SK-N-SH (cell line): ENCODE measurements at regions not wholly inside any gene's neighbourhood (a gene's known extent, or its start where the extent isn't known, plus 50 kb on each side); places are given as distances from the start of the nearest gene placed in this dataset.

Experiments used
- CTCF ChIA-PET: fragments of 300-600, 350-600 bp; formaldehyde crosslinking; extraction: SDS; loops from one replicate; lab custom pipeline; 2021; lab: Yijun Ruan, JAX
- POLR2A ChIA-PET: fragments of 350-600 bp; sonication (Branson Sonifier 250); formaldehyde crosslinking; extraction: SDS; loops from one replicate; lab custom pipeline; 2020; ENCODE audit warnings: antibody characterized with exemption, inconsistent platforms; lab: Yijun Ruan, JAX
- DNase-seq: peaks from one replicate; pipeline ENCODE4 v3.0.0; 2012
- H2AFZ ChIP-seq: fragments of 200-600 bp; sonication (generic); 2 replicates; pipeline ENCODE4 v1.8.1; 2016; ENCODE audit warnings: antibody characterized with exemption, mild to moderate bottlenecking, low read depth
- H3F3A ChIP-seq: fragments of 200-600 bp; sonication (generic); replicated peaks from 2 replicates; pipeline ENCODE3; 2016; ENCODE audit warnings: antibody characterized with exemption, mild to moderate bottlenecking; ENCODE audit not compliant: insufficient read depth
- H3K27ac ChIP-seq, 2 experiments: fragments of 200-500 bp in 1 of 2; fragments of 200-600 bp in 1 of 2; sonication (Bioruptor generic) in 1 of 2; sonication (generic), shearing (Covaris generic) in 1 of 2; 2 replicates each; pipeline versions ENCODE4 v1.5.1 to v1.6.1; 2014 to 2016; ENCODE audit warnings: low read depth in 2 of 2, inconsistent platforms in 1 of 2, low read length in 1 of 2, mild to moderate bottlenecking in 1 of 2, mixed read lengths in 1 of 2
- H3K27me3 ChIP-seq: fragments of 200-600 bp; sonication (generic), shearing (Covaris generic); 2 replicates; pipeline ENCODE4 v1.6.1; 2016; ENCODE audit warnings: mixed run types; ENCODE audit not compliant: insufficient read depth
- H3K36me3 ChIP-seq, 2 experiments: fragments of 200-500 bp in 1 of 2; fragments of 200-600 bp in 1 of 2; sonication (Bioruptor generic) in 1 of 2; sonication (generic) in 1 of 2; replicated peaks in 1 of 2; 2 replicates each; pipeline versions ENCODE3 to v1.5.1; 2014 to 2016; ENCODE audit warnings: low read length in 1 of 2, mild to moderate bottlenecking in 1 of 2; ENCODE audit not compliant: insufficient read depth in 2 of 2, control insufficient read depth in 1 of 2
- H3K4me1 ChIP-seq, 2 experiments: fragments of 200-500 bp in 1 of 2; fragments of 200-600 bp in 1 of 2; sonication (Bioruptor generic) in 1 of 2; sonication (generic), shearing (Covaris generic) in 1 of 2; 2 replicates each; pipeline versions ENCODE4 v1.5.1 to v1.6.1; 2014 to 2016; ENCODE audit warnings: low read depth in 1 of 2, low read length in 1 of 2, mixed run types in 1 of 2; ENCODE audit not compliant: insufficient read depth in 2 of 2, control insufficient read depth in 1 of 2
- H3K4me2 ChIP-seq: fragments of 200-600 bp; sonication (generic), shearing (Covaris generic); 2 replicates; pipeline ENCODE4 v1.6.1; 2017; ENCODE audit warnings: mixed run types
- H3K4me3 ChIP-seq, 2 experiments: fragments of 200-500 bp in 1 of 2; fragments of 200-600 bp in 1 of 2; sonication (Bioruptor generic) in 1 of 2; sonication (generic), shearing (Covaris generic) in 1 of 2; 2 replicates each; pipeline versions ENCODE4 v1.5.1 to v1.8.1; 2014 to 2016; ENCODE audit warnings: low read depth in 2 of 2, inconsistent platforms in 1 of 2, low read length in 1 of 2, mild to moderate bottlenecking in 1 of 2, mixed read lengths in 1 of 2, moderate library complexity in 1 of 2
- H3K79me2 ChIP-seq: fragments of 200-600 bp; sonication (generic); 2 replicates; pipeline ENCODE4 v1.8.1; 2017; ENCODE audit warnings: mild to moderate bottlenecking; ENCODE audit not compliant: insufficient read depth
- H3K9ac ChIP-seq: fragments of 200-600 bp; sonication (generic); 2 replicates; pipeline ENCODE4 v1.6.1; 2017; ENCODE audit warnings: mixed run types
- H3K9me2 ChIP-seq: fragments of 200-600 bp; sonication (generic); 2 replicates; pipeline ENCODE4 v1.6.1; 2017; ENCODE audit warnings: mixed run types
- H3K9me3 ChIP-seq: fragments of 200-600 bp; sonication (generic); 2 replicates; pipeline ENCODE4 v1.6.1; 2017; ENCODE audit warnings: mixed run types, mild to moderate bottlenecking, moderate library complexity
- H4K20me1 ChIP-seq: fragments of 200-600 bp; sonication (generic); 2 replicates; pipeline ENCODE4 v1.6.1; 2017; ENCODE audit warnings: mild to moderate bottlenecking, mixed run types; ENCODE audit not compliant: insufficient read depth
- CHD2 ChIP-seq: fragments of 150-350 bp; IDR thresholded peaks from 2 replicates; pipeline ENCODE4 v1.6.1; 2018; ENCODE audit warnings: low read length; ENCODE audit not compliant: partially characterized antibody
- CTCF ChIP-seq: fragments of 200-600 bp; sonication (generic); IDR thresholded peaks from 2 replicates; pipeline ENCODE4 v1.6.1; 2017; ENCODE audit warnings: antibody characterized with exemption, mild to moderate bottlenecking, moderate library complexity
- EP300 ChIP-seq, 2 experiments: IDR thresholded peaks; 2 replicates each; pipeline versions ENCODE4 v1.4.0 to v1.6.1; 2012; ENCODE audit warnings: borderline replicate concordance in 1 of 2, low read depth in 1 of 2, low read length in 1 of 2
- EZH2phosphoT487 ChIP-seq: fragments of 200-600 bp; sonication (generic); IDR thresholded peaks from 2 replicates; pipeline ENCODE4 v1.6.1; 2017; ENCODE audit warnings: low read depth, mixed run types, mild to moderate bottlenecking, antibody characterized with exemption, moderate library complexity, borderline replicate concordance
- FOXJ3 ChIP-seq: sonication (generic); formaldehyde crosslinking; IDR thresholded peaks from 2 replicates; pipeline ENCODE4 v1.5.1; 2020; ENCODE audit warnings: mild to moderate bottlenecking, missing genetic modification reagents
- GABPA ChIP-seq: IDR thresholded peaks from 2 replicates; pipeline ENCODE4 v1.4.0; 2012; ENCODE audit warnings: low read depth, mild to moderate bottlenecking
- IRF3 ChIP-seq: fragments of 150-350 bp; IDR thresholded peaks from 2 replicates; pipeline ENCODE4 v1.6.1; 2016; ENCODE audit warnings: mild to moderate bottlenecking, low read depth, low read length
- MXI1 ChIP-seq: IDR thresholded peaks from 2 replicates; pipeline ENCODE4 v1.6.1; 2012; ENCODE audit warnings: mild to moderate bottlenecking, low read depth, low read length, improper control_type of control experiment
- RAD21 ChIP-seq: IDR thresholded peaks from 2 replicates; pipeline ENCODE4 v1.6.1; 2012; ENCODE audit warnings: mild to moderate bottlenecking, low read length
- SIN3A ChIP-seq: IDR thresholded peaks from 2 replicates; pipeline ENCODE4 v1.6.1; 2012; ENCODE audit warnings: low read depth, mild to moderate bottlenecking, low read length, moderate library complexity, borderline replicate concordance
- TAF1 ChIP-seq: IDR thresholded peaks from 2 replicates; pipeline ENCODE4 v1.6.1; 2012; ENCODE audit warnings: low read depth, mild to moderate bottlenecking, low read length, moderate library complexity, borderline replicate concordance
- YY1 ChIP-seq: IDR thresholded peaks from 2 replicates; pipeline ENCODE4 v1.4.0; 2012; ENCODE audit warnings: low read depth, mild to moderate bottlenecking
- ZBTB33 ChIP-seq: IDR thresholded peaks from 2 replicates; pipeline ENCODE4 v1.4.0; 2012; ENCODE audit warnings: low read depth, borderline replicate concordance

- Histone ChIP-seq H3F3A (peaks cover 10% of the 10 kb centered on the region), H2AFZ (peak overlapping the region; percentile 58; the same call in 1 of the 2 replicates), H3K27ac (no peak overlapping the region), H3K4me3 (no peak overlapping the region), H3K9me2 (no peaks in the 10 kb centered on the region), H3K9me3 (no peaks in the 10 kb centered on the region; the same call in 1 of the 2 replicates), H3K27me3 (no peaks in the 10 kb centered on the region), H3K36me3 (no peaks in the 10 kb centered on the region), H3K4me1 (peaks cover 4% of the 10 kb centered on the region in 2 experiments; a peak in 3 of 4 replicates), H4K20me1 (no peaks in the 10 kb centered on the region), H3K4me2 (no peak overlapping the region), H3K79me2 (no peaks in the 10 kb centered on the region), H3K9ac (no peak overlapping the region)
- POLR2A ChIA-PET: no interaction called here
- TF ChIP-seq FOXJ3 (CRISPR knock-in tag) (no peak), RAD21 (no peak), GABPA (no peak), YY1 (no peak), SIN3A (no peak), MXI1 (no peak), IRF3 (no peak), CTCF (no peak), ZBTB33 (no peak), CHD2 (no peak), TAF1 (no peak), EZH2phosphoT487 (no peak), EP300 (IDR thresholded peaks at IDR 0.05; ENCODE audit: borderline replicate concordance in 1 of 2, low read depth in 1 of 2, low read length in 1 of 2) (no peak)
- no peak for DNase-seq
- CTCF ChIA-PET: no interaction called here
These were observed 66.5 kb upstream of the DOCK10 start for GRCh38 chr2:225108805-225109204.
